ENCODE measurements at regions not wholly inside any gene's neighbourhood (a gene's known extent, or its start where the extent isn't known, plus 50 kb on each side); places are given as distances from the start of the nearest gene placed in this dataset.

GRCh38 chr1:207967703-207968102 lies 56.8 kb upstream of the CD34 start:
- TF ChIP-seq CTCF (conservative IDR thresholded peaks at IDR 0.05; ENCODE audit: low read depth, low read length), result no peak
- TF ChIP-seq EZH2 (IDR thresholded peaks at IDR 0.05; ENCODE audit: low read length, unreplicated experiment), result no peak
- TF ChIP-seq EZH2phosphoT487 (IDR thresholded peaks at IDR 0.05; ENCODE audit: borderline replicate concordance, low read length), result no peak
